ENCODE measurements at regions not wholly inside any gene's neighbourhood (a gene's known extent, or its start where the extent isn't known, plus 50 kb on each side); places are given as distances from the start of the nearest gene placed in this dataset.

DNA sequence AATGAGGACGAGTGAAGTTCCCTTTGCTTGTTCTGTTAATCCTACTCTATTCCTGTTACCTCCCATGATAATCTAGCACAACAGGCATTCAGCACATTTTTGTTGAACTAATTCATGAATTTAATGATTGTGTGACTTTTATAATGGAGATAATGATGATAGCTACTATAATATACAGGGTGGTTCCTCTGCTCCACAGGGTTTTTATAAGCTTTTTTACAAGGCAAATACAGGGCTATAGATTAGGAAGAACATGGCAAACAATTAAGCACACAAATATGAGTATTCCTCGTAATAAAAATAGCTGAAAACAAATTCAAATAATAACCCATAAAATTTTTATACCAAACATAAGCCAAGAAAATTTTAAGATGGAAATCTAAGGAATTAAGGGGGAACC lies 145.6 kb upstream of the TMTC1 start:
- no TSS peak for BruUV-seq (replicated peaks)
- Histone ChIP-seq H3K23ac (ENCODE audit: low read depth, low read length) (no peak overlapping the region), H3K14ac (replicated peaks; ENCODE audit: low read depth, low read length) (no peak overlapping the region), H3K56ac (ENCODE audit: extremely low read depth, insufficient read depth, low read length) (no peak overlapping the region), H3K9me3 (ENCODE audit: control insufficient read depth, insufficient read depth, low read length) (no peaks in the 10 kb centered on the region), H2AK9ac (replicated peaks; ENCODE audit: low read depth, low read length, poor library complexity) (no peak overlapping the region), H4K8ac (ENCODE audit: low read depth in 2 of 2, low read length in 2 of 2) (no peak overlapping the region), H3K27me3 (ENCODE audit: control insufficient read depth, insufficient read depth, low read length) (no peaks in the 10 kb centered on the region; the same call in 1 of the 2 replicates), H3K4me2 (ENCODE audit: low read depth, low read length) (no peak overlapping the region), H4K20me1 (ENCODE audit: insufficient read depth, low read length) (no peaks in the 10 kb centered on the region), H3K4me3 (ENCODE audit: insufficient read depth, low read depth, low read length) (no peak overlapping the region), H3K18ac (ENCODE audit: low read depth, low read length) (no peak overlapping the region), H4K91ac (ENCODE audit: insufficient read depth, low read depth, low read length) (no peak overlapping the region), H3K36me3 (ENCODE audit: control insufficient read depth, insufficient read depth, low read length) (no peaks in the 10 kb centered on the region), H4K5ac (ENCODE audit: low read depth, low read length) (no peak overlapping the region), H2AK5ac (ENCODE audit: low read depth, low read length) (no peak overlapping the region), H3K27ac (ENCODE audit: insufficient read depth, low read length) (no peak overlapping the region), H3K9ac (ENCODE audit: low read depth, low read length) (no peak overlapping the region), H2BK20ac (ENCODE audit: low read depth, low read length) (no peak overlapping the region), H3K79me1 (ENCODE audit: low read depth in 1 of 2, low read length in 2 of 2) (no peaks in the 10 kb centered on the region), H2BK5ac (ENCODE audit: low read depth, low read length, poor library complexity, severe bottlenecking) (no peak overlapping the region), H3K9me1 (ENCODE audit: insufficient read depth, low read length) (no peaks in the 10 kb centered on the region), H2BK15ac (ENCODE audit: low read depth, low read length) (no peak overlapping the region), H3K4me1 (ENCODE audit: control insufficient read depth, insufficient read depth, low read length) (no peaks in the 10 kb centered on the region), H2AFZ (replicated peaks; ENCODE audit: low read length, poor library complexity) (no peak overlapping the region), H2BK120ac (ENCODE audit: low read depth, low read length) (no peak overlapping the region), H3K4ac (ENCODE audit: low read depth, low read length) (no peak overlapping the region)
- in situ Hi-C loops (cut with MboI; ENCODE audit: low sequenced_read_pairs) (no loop called here), dilution Hi-C loops (cut with HindIII; ENCODE audit: low sequenced_read_pairs, unreplicated experiment) (no loop called here), intact Hi-C loops (cut with micrococcal nuclease) (loop anchor here (10.0 kb wide), 1 partner anchor 876 kb away; no protein-coding TSS in a partner anchor)
- WGBS, 2 experiments (ENCODE audit: extremely low coverage in 2 of 2, insufficient read length in 1 of 2), result no CpG with 5 or more reads among the region's 2 CpGs
- TF ChIP-seq POLR2A (IDR thresholded peaks at IDR 0.05; ENCODE audit: low read depth, low read length) (no peak), SMC3 (IDR thresholded peaks at IDR 0.05; ENCODE audit: low read depth, low read length) (no peak)
- CTCF ChIA-PET, result no interaction called here
- POLR2A ChIA-PET (ENCODE audit: unreplicated experiment), result no interaction called here
- no peak for ATAC-seq (ENCODE audit: low read depth)
- no peak for DNase-seq
